SK-N-MC (cell line): ENCODE measurements at regions not wholly inside any gene's neighbourhood (a gene's known extent, or its start where the extent isn't known, plus 50 kb on each side); places are given as distances from the start of the nearest gene placed in this dataset.
"Not testable (repeated sequence)": the region's sequence is repeated elsewhere in the genome, so short reads cannot be mapped to it uniquely, and the experiment has no call there.

Experiments
- EZH2 ChIP-seq: fragments of 200-600 bp; sonication (generic); IDR thresholded peaks from one replicate; pipeline ENCODE4 v1.6.1; 2017; ENCODE audit warnings: antibody characterized with exemption
- FOXP2 ChIP-seq: optimal IDR thresholded peaks from 2 replicates; pipeline ENCODE3; 2011; ENCODE audit warnings: mild to moderate bottlenecking, moderate library complexity; ENCODE audit not compliant: insufficient read depth; ENCODE audit errors: extremely low read length, control extremely low read depth
- POLR2AphosphoS5 ChIP-seq: IDR thresholded peaks from 2 replicates; pipeline ENCODE4 v1.6.1; 2012; ENCODE audit warnings: mild to moderate bottlenecking, low read depth, low read length, borderline replicate concordance

GRCh38 chr16:31601737-31602384, 74.2 kb downstream of the AHSP start:
- not testable (repeated sequence) for TF ChIP-seq FOXP2, POLR2AphosphoS5, EZH2
